HEK293T (cell line): ENCODE measurements at regions not wholly inside any gene's neighbourhood (a gene's known extent, or its start where the extent isn't known, plus 50 kb on each side); places are given as distances from the start of the nearest gene placed in this dataset.

Experiments
- CTCF ChIA-PET: fragments of 350-600 bp; formaldehyde crosslinking; extraction: SDS; loops from one replicate; lab custom pipeline; 2021; ENCODE audit warnings: antibody characterized with exemption, inconsistent platforms; lab: Yijun Ruan, JAX
- POLR2A ChIA-PET: fragments of 350-600 bp; formaldehyde crosslinking; extraction: SDS; loops from one replicate; lab custom pipeline; 2020; ENCODE audit warnings: antibody characterized with exemption, inconsistent platforms; lab: Yijun Ruan, JAX
- DNase-seq: peaks from one replicate; pipeline ENCODE4 v3.0.0; 2012; ENCODE audit warnings: mixed read lengths; ENCODE audit errors: extremely low spot score
- ARNT ChIP-seq: fragments of 450-650 bp; IDR thresholded peaks from 2 replicates; pipeline ENCODE4 v1.6.1; 2017; ENCODE audit warnings: mild to moderate bottlenecking
- BHLHE40 ChIP-seq: fragments of 450-650 bp; IDR thresholded peaks from 2 replicates; pipeline ENCODE4 v1.6.1; 2016; ENCODE audit warnings: mild to moderate bottlenecking, moderate library complexity, borderline replicate concordance
- CTBP1 ChIP-seq: fragments of 450-650 bp; IDR thresholded peaks from 2 replicates; pipeline ENCODE4 v1.6.1; 2016; ENCODE audit warnings: borderline replicate concordance
- ELF4 ChIP-seq: fragments of 450-650 bp; IDR thresholded peaks from 2 replicates; pipeline ENCODE4 v1.6.1; 2017; ENCODE audit warnings: antibody characterized with exemption
- FOXA1 ChIP-seq: fragments of 450-650 bp; IDR thresholded peaks from 2 replicates; pipeline ENCODE4 v1.6.1; 2016; ENCODE audit warnings: mild to moderate bottlenecking
- FOXK2 ChIP-seq: fragments of 450-650 bp; IDR thresholded peaks from 2 replicates; pipeline ENCODE4 v1.6.1; 2016; ENCODE audit warnings: mild to moderate bottlenecking
- FOXM1 ChIP-seq: fragments of 450-650 bp; IDR thresholded peaks from 2 replicates; pipeline ENCODE4 v1.6.1; 2017; ENCODE audit warnings: mild to moderate bottlenecking, borderline replicate concordance
- HDGF ChIP-seq: fragments of 450-650 bp; IDR thresholded peaks from 2 replicates; pipeline ENCODE4 v1.6.1; 2017; ENCODE audit warnings: antibody characterized with exemption, borderline replicate concordance
- L3MBTL2 ChIP-seq: fragments of 450-650 bp; conservative IDR thresholded peaks from 2 replicates; pipeline ENCODE4 v1.6.1; 2016; ENCODE audit warnings: mild to moderate bottlenecking
- LEF1 ChIP-seq: fragments of 450-650 bp; IDR thresholded peaks from 2 replicates; pipeline ENCODE4 v1.6.1; 2017; ENCODE audit warnings: mild to moderate bottlenecking, borderline replicate concordance
- NFRKB ChIP-seq: fragments of 450-650 bp; IDR thresholded peaks from 2 replicates; pipeline ENCODE4 v1.6.1; 2016; ENCODE audit warnings: mild to moderate bottlenecking, moderate library complexity
- PKNOX1 ChIP-seq: fragments of 450-650 bp; IDR thresholded peaks from 2 replicates; pipeline ENCODE4 v1.6.1; 2016
- SP1 ChIP-seq: fragments of 450-650 bp; IDR thresholded peaks from 2 replicates; pipeline ENCODE4 v1.6.1; 2017
- SUZ12 ChIP-seq: fragments of 450-650 bp; IDR thresholded peaks from 2 replicates; pipeline ENCODE4 v1.6.1; 2016; ENCODE audit warnings: mild to moderate bottlenecking
- TARDBP ChIP-seq: fragments of 450-650 bp; IDR thresholded peaks from 2 replicates; pipeline ENCODE4 v1.6.1; 2016
- ZNF384 ChIP-seq: fragments of 450-650 bp; IDR thresholded peaks from 2 replicates; pipeline ENCODE4 v1.6.1; 2016

DNA sequence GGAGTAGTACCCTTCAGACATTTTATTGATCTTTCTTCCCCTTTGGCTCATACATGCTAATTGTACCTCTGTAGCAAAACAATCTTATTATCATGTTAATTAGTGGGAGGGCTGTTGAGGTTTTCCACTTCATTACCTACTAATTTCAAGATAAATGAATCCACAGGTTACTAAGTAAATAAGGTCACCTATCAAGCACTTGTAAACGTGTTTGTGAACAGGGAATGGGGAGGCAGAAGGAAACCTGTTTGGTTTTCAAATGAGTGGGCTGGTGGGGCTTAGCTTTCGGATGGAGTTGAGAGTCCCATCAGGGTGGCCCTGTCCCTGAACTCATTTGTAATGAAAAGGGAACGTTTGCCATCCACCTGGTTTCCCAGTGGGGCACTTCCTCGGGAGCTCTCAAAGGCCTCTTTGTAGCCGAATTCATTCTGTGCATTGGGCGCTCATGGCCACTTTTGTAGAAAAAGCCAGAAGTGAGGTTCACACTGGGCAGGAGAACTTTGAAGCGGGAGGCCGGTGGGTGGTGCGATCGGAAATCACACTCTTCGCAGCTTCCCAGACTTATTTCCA, 419.8 kb upstream of the NR2F2 start:
- TF ChIP-seq ELF4 (no peak), ZNF384 (no peak), SP1 (no peak), FOXA1 (no peak), HDGF (no peak), NFRKB (no peak), LEF1 (no peak), ARNT (no peak), SUZ12 (no peak), FOXM1 (no peak), BHLHE40 (no peak), FOXK2 (no peak), TARDBP (no peak)
- no peak for DNase-seq
- ChIA-PET POLR2A (no interaction called here), CTCF (interaction anchor here (0.6 to 1.1 kb wide), 2 partner anchors 16 to 42 kb away, joined by 3 read pairs; no protein-coding TSS in a partner anchor)

DNA sequence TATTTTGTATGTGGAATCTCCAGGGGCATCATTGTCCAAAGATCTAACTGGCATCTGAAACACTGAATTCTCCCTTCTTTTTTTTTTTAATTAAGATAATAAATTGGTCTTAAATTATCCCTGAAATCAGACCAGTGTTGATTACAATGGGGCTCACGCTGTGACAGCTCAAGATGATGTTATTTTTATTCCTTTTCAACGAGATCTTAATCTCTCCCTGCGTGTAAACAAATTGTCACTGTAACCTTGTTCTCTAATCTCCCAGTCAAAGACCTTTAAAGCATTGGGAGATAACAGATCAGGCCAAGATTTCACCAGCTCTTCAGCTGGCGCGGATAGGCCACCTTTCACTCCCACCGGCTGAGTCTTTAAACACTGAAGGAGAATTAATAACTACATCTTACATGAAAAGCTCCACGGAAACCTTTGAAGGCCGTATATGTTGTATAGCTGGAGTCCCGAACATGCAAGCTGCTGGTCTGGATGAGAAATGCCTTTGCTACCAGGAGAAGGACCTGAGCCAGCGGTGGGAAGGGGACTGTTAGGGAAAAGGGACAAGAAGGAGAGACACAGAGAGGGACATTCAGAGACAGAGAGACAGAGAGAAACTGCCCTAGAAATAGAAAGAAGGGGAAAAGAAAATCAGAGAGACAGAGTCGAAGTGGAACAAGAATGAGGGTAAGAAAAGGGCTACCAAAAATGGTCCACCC, 418.8 kb upstream of the NR2F2 start:
- no peak for TF ChIP-seq BHLHE40
- TF ChIP-seq PKNOX1 = peak; percentile 53; the same call in 1 of the 2 replicates
- no peak for TF ChIP-seq TARDBP
- peak; percentile 47; the same call in 1 of the 2 replicates for TF ChIP-seq CTBP1
- DNase-seq = peak; percentile 22
- POLR2A ChIA-PET = no interaction called here
- CTCF ChIA-PET = interaction anchor here (0.6 to 1.2 kb wide), 4 partner anchors 10 to 81 kb away, joined by 3 to 4 read pairs (median 3); no protein-coding TSS in a partner anchor

DNA sequence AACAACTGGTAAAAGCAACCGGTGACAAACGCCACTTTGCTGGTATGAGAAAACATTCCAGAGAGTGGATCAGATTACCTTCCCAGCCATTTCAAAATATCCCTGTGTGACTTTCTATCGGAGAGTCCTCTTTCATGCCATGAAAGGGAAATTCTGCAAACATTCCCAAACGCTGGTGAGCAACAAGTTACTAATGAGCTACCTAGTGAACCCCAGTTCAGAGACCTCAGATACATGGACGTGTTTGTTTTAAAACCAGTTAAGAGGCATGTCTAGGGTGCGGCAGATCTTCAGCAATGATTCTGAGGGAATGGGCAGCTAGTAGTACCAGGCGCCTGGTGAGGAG, 418.2 kb upstream of the NR2F2 start:
- ChIA-PET POLR2A (no interaction called here), CTCF (interaction anchor here (0.7 to 1.2 kb wide), 2 partner anchors 11 to 81 kb away, joined by 3 to 4 read pairs; no protein-coding TSS in a partner anchor)
- TF ChIP-seq FOXM1 = no peak
- no peak for TF ChIP-seq NFRKB
- no peak for TF ChIP-seq ZNF384
- TF ChIP-seq BHLHE40 = no peak
- TF ChIP-seq HDGF = no peak
- TF ChIP-seq SP1 = no peak
- TF ChIP-seq CTBP1 = no peak
- no peak for TF ChIP-seq L3MBTL2
- no peak for TF ChIP-seq TARDBP
- TF ChIP-seq ELF4 = no peak
- no peak for TF ChIP-seq FOXK2
- TF ChIP-seq LEF1 = no peak
- no peak for TF ChIP-seq FOXA1
- TF ChIP-seq ARNT = no peak
- TF ChIP-seq PKNOX1 = no peak
- peak; percentile 44 for DNase-seq

DNA sequence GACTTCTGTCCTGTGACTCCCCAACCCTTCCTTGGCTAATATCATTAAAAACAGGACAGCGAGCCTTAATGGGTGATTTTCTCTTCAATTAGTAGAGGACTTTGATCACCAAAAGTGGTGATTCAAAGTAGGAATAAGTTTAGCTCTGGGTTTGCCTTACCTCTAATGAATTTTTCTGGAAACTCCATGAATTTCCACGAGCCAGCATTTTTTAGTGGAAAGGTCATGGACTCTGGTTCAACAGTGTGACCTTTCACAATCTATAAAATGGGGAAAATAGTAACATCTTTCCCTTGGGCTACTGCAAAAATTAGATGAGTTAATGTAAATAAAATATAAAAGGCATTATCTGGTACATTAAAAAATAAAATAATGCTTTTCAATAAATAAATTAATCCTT, 417.8 kb upstream of the NR2F2 start:
- no peak for TF ChIP-seq ZNF384
- TF ChIP-seq PKNOX1 = no peak
- no peak for TF ChIP-seq HDGF
- DNase-seq = no peak
- POLR2A ChIA-PET = no interaction called here
- CTCF ChIA-PET = interaction anchor here (0.7 to 1.2 kb wide), 2 partner anchors 11 to 80 kb away, joined by 3 to 4 read pairs; no protein-coding TSS in a partner anchor

DNA sequence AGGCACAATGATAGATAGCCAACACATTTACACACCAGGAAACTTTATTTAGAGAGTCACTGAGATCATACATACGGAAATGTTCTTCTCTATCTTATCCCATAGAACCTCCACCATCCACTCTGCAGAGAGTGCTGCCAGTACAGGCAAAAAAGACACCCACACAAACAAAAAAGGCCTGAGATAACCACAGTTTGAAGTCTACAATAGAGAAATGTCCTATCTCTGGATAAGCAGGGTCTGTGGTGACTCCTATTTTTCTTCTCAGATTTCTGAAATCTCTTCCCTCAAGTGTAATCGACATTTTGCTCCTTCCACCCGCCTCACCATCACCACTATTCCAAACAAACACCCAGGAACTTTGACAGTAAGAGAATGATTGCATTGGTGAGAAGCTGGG, 413.9 kb upstream of the NR2F2 start:
- POLR2A ChIA-PET = no interaction called here
- TF ChIP-seq FOXM1 (no peak), CTBP1 (no peak), FOXA1 (no peak), SUZ12 (no peak), HDGF (no peak), SP1 (no peak), ZNF384 (no peak), TARDBP (no peak), NFRKB (no peak), ARNT (no peak), FOXK2 (no peak), ELF4 (no peak), PKNOX1 (no peak), L3MBTL2 (no peak), LEF1 (no peak), BHLHE40 (no peak)
- no peak for DNase-seq

GRCh38 chr15:95918525-95918924, 412.0 kb upstream of the NR2F2 start:
- ChIA-PET CTCF (no interaction called here), POLR2A (no interaction called here)
- TF ChIP-seq HDGF (no peak), NFRKB (no peak), ARNT (no peak), CTBP1 (no peak), SUZ12 (no peak), BHLHE40 (no peak), FOXA1 (no peak), FOXK2 (no peak), SP1 (no peak), ZNF384 (no peak), ELF4 (no peak), L3MBTL2 (no peak), PKNOX1 (no peak), LEF1 (no peak), TARDBP (no peak), FOXM1 (no peak)
- no peak for DNase-seq

More for the DNA sequence above, 413.9 kb upstream of the NR2F2 start:
- CTCF ChIA-PET = interaction anchor here (0.7 kb wide), 1 partner anchor 36 kb away, joined by 3 read pairs; no protein-coding TSS in a partner anchor
